HEK293 (cell line): ENCODE measurements at regions not wholly inside any gene's neighbourhood (a gene's known extent, or its start where the extent isn't known, plus 50 kb on each side); places are given as distances from the start of the nearest gene placed in this dataset.

Source experiments
- CTCF ChIA-PET: fragments of 350-600 bp; formaldehyde crosslinking; extraction: SDS; loops from one replicate; lab custom pipeline; 2021; ENCODE audit warnings: antibody characterized with exemption; lab: Yijun Ruan, JAX
- POLR2A ChIA-PET: fragments of 300-600 bp; formaldehyde crosslinking; extraction: SDS; loops from one replicate; lab custom pipeline; 2020; ENCODE audit warnings: antibody characterized with exemption, inconsistent platforms; lab: Yijun Ruan, JAX
- H3K27ac ChIP-seq: fragments of 200-500 bp; sonication (Bioruptor generic); 2 replicates; pipeline ENCODE4 v1.5.1; 2014; ENCODE audit warnings: low read depth, low read length, control low read depth, inconsistent platforms; ENCODE audit errors: extremely low read depth
- H3K36me3 ChIP-seq, 2 experiments: fragments of 200-500 bp in 1 of 2; sonication (Bioruptor generic) in 1 of 2; 1 replicate in 1 of 2; 2 replicates in 1 of 2; pipeline ENCODE4 v1.5.1; 2014 to 2017; ENCODE audit warnings: inconsistent platforms in 2 of 2, low read length in 2 of 2; ENCODE audit not compliant: control insufficient read depth in 2 of 2, insufficient read depth in 1 of 2
- H3K4me1 ChIP-seq: fragments of 200-500 bp; sonication (Bioruptor generic); 2 replicates; pipeline ENCODE4 v1.5.1; 2014; ENCODE audit warnings: mild to moderate bottlenecking, low read length, inconsistent platforms; ENCODE audit not compliant: control insufficient read depth, insufficient read depth
- H3K4me3 ChIP-seq: 2 replicates; pipeline ENCODE4 v1.5.1; 2011; ENCODE audit warnings: low read depth, mild to moderate bottlenecking, control low read depth, low read length, moderate library complexity
- H3K9me3 ChIP-seq: fragments of 200-500 bp; sonication (Bioruptor generic); 2 replicates; pipeline ENCODE4 v1.5.1; 2014; ENCODE audit warnings: low read depth, low read length, inconsistent platforms; ENCODE audit not compliant: control insufficient read depth, insufficient read depth
- EGR2 ChIP-seq: fragments of 450-650 bp; formaldehyde crosslinking; IDR thresholded peaks from 2 replicates; pipeline ENCODE4 v1.5.1; 2016; ENCODE audit warnings: low read depth, missing biosample characterization, missing genetic modification characterization
- GFI1B ChIP-seq: fragments of 450-650 bp; formaldehyde crosslinking; IDR thresholded peaks from 2 replicates; pipeline ENCODE4 v1.5.1; 2016; ENCODE audit warnings: missing biosample characterization, missing genetic modification characterization
- GLI2 ChIP-seq: fragments of 450-650 bp; formaldehyde crosslinking; IDR thresholded peaks from 2 replicates; pipeline ENCODE4; 2017; ENCODE audit warnings: missing biosample characterization, missing genetic modification characterization, low read depth, borderline replicate concordance
- GLIS2 ChIP-seq: fragments of 450-650 bp; formaldehyde crosslinking; IDR thresholded peaks from 2 replicates; pipeline ENCODE4 v1.5.1; 2016; ENCODE audit warnings: missing biosample characterization, missing genetic modification characterization
- HOXA7 ChIP-seq: sonication (generic); formaldehyde crosslinking; IDR thresholded peaks from 2 replicates; pipeline ENCODE4 v1.8.1; 2022; ENCODE audit warnings: missing genetic modification reagents, borderline replicate concordance
- IKZF3 ChIP-seq: fragments of 450-650 bp; IDR thresholded peaks from 2 replicates; pipeline ENCODE4 v1.5.0; 2018; ENCODE audit warnings: missing biosample characterization, mild to moderate bottlenecking, missing genetic modification characterization, moderate library complexity
- ZBTB48 ChIP-seq: fragments of 450-650 bp; formaldehyde crosslinking; IDR thresholded peaks from 2 replicates; pipeline ENCODE4 v1.5.1; 2016; ENCODE audit warnings: missing biosample characterization, missing genetic modification characterization
- ZNF16 ChIP-seq: fragments of 450-650 bp; formaldehyde crosslinking; IDR thresholded peaks from 2 replicates; pipeline ENCODE4 v1.5.1; 2016; ENCODE audit warnings: low read depth, missing biosample characterization, missing genetic modification characterization
- ZNF175 ChIP-seq: fragments of 450-650 bp; formaldehyde crosslinking; IDR thresholded peaks from 2 replicates; pipeline ENCODE4 v1.5.1; 2016; ENCODE audit warnings: missing biosample characterization, missing genetic modification characterization
- ZNF292 ChIP-seq: fragments of 450-650 bp; formaldehyde crosslinking; IDR thresholded peaks from 2 replicates; pipeline ENCODE4 v1.5.1; 2016; ENCODE audit warnings: low read depth, missing biosample characterization, missing genetic modification characterization, borderline replicate concordance
- ZNF324 ChIP-seq: fragments of 450-650 bp; formaldehyde crosslinking; IDR thresholded peaks from 2 replicates; pipeline ENCODE4 v1.5.1; 2016; ENCODE audit warnings: missing biosample characterization, missing genetic modification characterization
- ZNF366 ChIP-seq: fragments of 450-650 bp; formaldehyde crosslinking; conservative IDR thresholded peaks from 2 replicates; pipeline ENCODE4 v1.5.1; 2016; ENCODE audit warnings: missing biosample characterization, missing genetic modification characterization
- ZNF394 ChIP-seq: fragments of 450-650 bp; formaldehyde crosslinking; IDR thresholded peaks from 2 replicates; pipeline ENCODE4 v1.5.1; 2016; ENCODE audit warnings: missing biosample characterization, missing genetic modification characterization, mild to moderate bottlenecking, moderate library complexity, borderline replicate concordance
- ZNF416 ChIP-seq: fragments of 450-650 bp; formaldehyde crosslinking; IDR thresholded peaks from 2 replicates; pipeline ENCODE4 v1.5.1; 2016; ENCODE audit warnings: missing biosample characterization, missing genetic modification characterization
- ZNF560 ChIP-seq: fragments of 450-650 bp; formaldehyde crosslinking; IDR thresholded peaks from 2 replicates; pipeline ENCODE4 v1.5.1; 2017; ENCODE audit warnings: missing biosample characterization, missing genetic modification characterization, borderline replicate concordance
- ZNF610 ChIP-seq: fragments of 450-650 bp; formaldehyde crosslinking; IDR thresholded peaks from 2 replicates; pipeline ENCODE4 v1.5.1; 2016; ENCODE audit warnings: missing biosample characterization, missing genetic modification characterization, borderline replicate concordance
- ZNF677 ChIP-seq: fragments of 450-650 bp; IDR thresholded peaks from 2 replicates; pipeline ENCODE4 v1.5.0; 2018; ENCODE audit warnings: missing biosample characterization, mild to moderate bottlenecking, missing genetic modification characterization, moderate library complexity
- ZNF776 ChIP-seq: fragments of 450-650 bp; formaldehyde crosslinking; IDR thresholded peaks from 2 replicates; pipeline ENCODE4 v1.5.0; 2017; ENCODE audit warnings: missing biosample characterization, missing genetic modification characterization, borderline replicate concordance
- ZNF785 ChIP-seq: fragments of 450-650 bp; formaldehyde crosslinking; IDR thresholded peaks from 2 replicates; pipeline ENCODE4 v1.5.1; 2016; ENCODE audit warnings: missing biosample characterization, missing genetic modification characterization
- TF ChIP-seq, protein P1 (sequence below): fragments of 450-650 bp; formaldehyde crosslinking; IDR thresholded peaks from 2 replicates; pipeline ENCODE4 v1.5.1; 2017; ENCODE audit warnings: missing biosample characterization, mild to moderate bottlenecking, missing genetic modification characterization, moderate library complexity
- TF ChIP-seq, protein P2 (sequence below): fragments of 450-650 bp; formaldehyde crosslinking; IDR thresholded peaks from 2 replicates; pipeline ENCODE4 v1.5.1; 2016; ENCODE audit warnings: missing biosample characterization, missing genetic modification characterization
- TF ChIP-seq, protein P3 (sequence below): IDR thresholded peaks from 2 replicates; pipeline ENCODE4 v1.6.1; 2011; ENCODE audit warnings: mild to moderate bottlenecking, low read depth, low read length, borderline replicate concordance
- TF ChIP-seq, protein P4 (sequence below): fragments of 450-650 bp; formaldehyde crosslinking; IDR thresholded peaks from 2 replicates; pipeline ENCODE4 v1.5.0; 2017; ENCODE audit warnings: missing biosample characterization, missing genetic modification characterization, borderline replicate concordance
- TF ChIP-seq, protein P5 (sequence below): fragments of 450-650 bp; formaldehyde crosslinking; IDR thresholded peaks from 2 replicates; pipeline ENCODE4 v1.5.1; 2016; ENCODE audit warnings: missing biosample characterization, missing genetic modification characterization

DNA sequence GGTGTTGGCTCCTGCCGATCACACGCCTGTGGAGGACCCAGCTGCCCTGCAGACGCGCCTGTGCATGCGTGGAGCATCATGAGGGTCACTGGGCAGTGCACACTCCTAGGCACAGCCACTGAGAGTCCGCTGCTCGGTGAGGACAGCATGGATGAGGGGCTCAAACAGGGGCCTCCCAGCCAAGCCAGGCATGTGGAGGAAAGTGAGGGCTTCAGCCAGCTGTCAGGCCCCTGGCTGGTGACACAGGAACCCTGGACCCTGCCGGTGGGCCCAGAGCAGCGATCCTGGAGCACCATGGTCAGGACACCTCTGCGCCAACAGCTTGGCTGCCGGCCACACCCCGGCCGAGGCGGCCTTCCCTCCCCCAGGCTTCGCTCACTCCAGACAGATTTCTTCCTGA lies 171.2 kb downstream of the RTP5 start:
- Histone ChIP-seq H3K4me1 (no peaks in the 10 kb centered on the region; the same call in 1 of the 2 replicates), H3K36me3 (no peaks in the 10 kb centered on the region), H3K27ac (no peak overlapping the region), H3K4me3 (no peak overlapping the region), H3K9me3 (no peaks in the 10 kb centered on the region)
- ChIA-PET CTCF (interaction anchor here (0.6 kb wide), 1 partner anchor 22 kb away, joined by 3 read pairs; no protein-coding TSS in a partner anchor), POLR2A (interaction anchor here (1.0 kb wide), 1 partner anchor 18 kb away, joined by 3 read pairs; no protein-coding TSS in a partner anchor)
- TF ChIP-seq, protein P1, sequence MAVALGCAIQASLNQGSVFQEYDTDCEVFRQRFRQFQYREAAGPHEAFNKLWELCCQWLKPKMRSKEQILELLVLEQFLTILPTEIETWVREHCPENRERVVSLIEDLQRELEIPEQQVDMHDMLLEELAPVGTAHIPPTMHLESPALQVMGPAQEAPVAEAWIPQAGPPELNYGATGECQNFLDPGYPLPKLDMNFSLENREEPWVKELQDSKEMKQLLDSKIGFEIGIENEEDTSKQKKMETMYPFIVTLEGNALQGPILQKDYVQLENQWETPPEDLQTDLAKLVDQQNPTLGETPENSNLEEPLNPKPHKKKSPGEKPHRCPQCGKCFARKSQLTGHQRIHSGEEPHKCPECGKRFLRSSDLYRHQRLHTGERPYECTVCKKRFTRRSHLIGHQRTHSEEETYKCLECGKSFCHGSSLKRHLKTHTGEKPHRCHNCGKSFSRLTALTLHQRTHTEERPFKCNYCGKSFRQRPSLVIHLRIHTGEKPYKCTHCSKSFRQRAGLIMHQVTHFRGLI (tag by site-specific recombination) = no peak
- TF ChIP-seq ZNF324 (tag by site-specific recombination) (no peak), ZNF610 (tag by site-specific recombination) (no peak), ZNF560 (no peak), ZNF292 (no peak), ZBTB48 (no peak), HOXA7 (CRISPR knock-in tag) (no peak), EGR2 (tag by site-specific recombination) (no peak), ZNF416 (tag by site-specific recombination) (no peak), GFI1B (no peak), ZNF366 (tag by site-specific recombination) (no peak), ZNF175 (no peak)
- TF ChIP-seq, protein P2, sequence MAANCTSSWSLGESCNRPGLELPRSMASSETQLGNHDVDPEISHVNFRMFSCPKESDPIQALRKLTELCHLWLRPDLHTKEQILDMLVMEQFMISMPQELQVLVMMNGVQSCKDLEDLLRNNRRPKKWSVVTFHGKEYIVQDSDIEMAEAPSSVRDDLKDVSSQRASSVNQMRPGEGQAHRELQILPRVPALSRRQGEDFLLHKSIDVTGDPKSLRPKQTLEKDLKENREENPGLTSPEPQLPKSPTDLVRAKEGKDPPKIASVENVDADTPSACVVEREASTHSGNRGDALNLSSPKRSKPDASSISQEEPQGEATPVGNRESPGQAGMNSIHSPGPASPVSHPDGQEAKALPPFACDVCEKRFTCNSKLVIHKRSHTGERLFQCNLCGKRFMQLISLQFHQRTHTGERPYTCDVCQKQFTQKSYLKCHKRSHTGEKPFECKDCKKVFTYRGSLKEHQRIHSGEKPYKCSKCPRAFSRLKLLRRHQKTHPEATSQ = no peak

DNA sequence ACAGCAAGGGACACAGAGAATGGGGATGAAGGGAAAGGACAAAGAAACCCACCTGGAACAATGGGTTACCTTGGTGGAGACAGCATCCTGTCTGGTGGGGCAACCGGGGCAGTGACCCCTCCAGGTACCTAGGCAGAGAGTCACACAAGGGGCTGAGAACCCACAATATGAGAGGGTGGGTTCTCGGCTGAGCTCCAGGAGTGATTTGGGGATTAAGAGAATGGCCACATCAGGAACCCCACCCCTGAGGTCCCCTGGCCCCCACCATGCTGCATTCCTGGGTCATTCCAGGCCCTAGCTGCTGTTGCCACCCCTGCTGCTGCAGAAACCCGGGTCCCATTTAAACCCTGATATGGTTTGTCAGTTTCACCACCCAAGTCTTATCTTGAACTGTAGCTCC lies 172.3 kb downstream of the RTP5 start:
- CTCF ChIA-PET = no interaction called here
- POLR2A ChIA-PET = no interaction called here
- H3K9me3 ChIP-seq = no peaks in the 10 kb centered on the region
- no peaks in the 10 kb centered on the region for H3K36me3 ChIP-seq
- H3K4me3 ChIP-seq = no peak overlapping the region
- H3K4me1 ChIP-seq = no peaks in the 10 kb centered on the region; the same call in 1 of the 2 replicates
- no peak overlapping the region for H3K27ac ChIP-seq
- TF ChIP-seq ZNF16 (tag by site-specific recombination) (no peak), GLIS2 (tag by site-specific recombination) (no peak), ZNF394 (no peak), ZNF785 (tag by site-specific recombination) (no peak), ZNF776 (no peak), IKZF3 (tag by site-specific recombination) (no peak), ZNF610 (tag by site-specific recombination) (no peak), GLI2 (tag by site-specific recombination) (no peak), ZNF677 (tag by site-specific recombination) (no peak)
- TF ChIP-seq, protein P2 = no peak
- TF ChIP-seq, protein P3, sequence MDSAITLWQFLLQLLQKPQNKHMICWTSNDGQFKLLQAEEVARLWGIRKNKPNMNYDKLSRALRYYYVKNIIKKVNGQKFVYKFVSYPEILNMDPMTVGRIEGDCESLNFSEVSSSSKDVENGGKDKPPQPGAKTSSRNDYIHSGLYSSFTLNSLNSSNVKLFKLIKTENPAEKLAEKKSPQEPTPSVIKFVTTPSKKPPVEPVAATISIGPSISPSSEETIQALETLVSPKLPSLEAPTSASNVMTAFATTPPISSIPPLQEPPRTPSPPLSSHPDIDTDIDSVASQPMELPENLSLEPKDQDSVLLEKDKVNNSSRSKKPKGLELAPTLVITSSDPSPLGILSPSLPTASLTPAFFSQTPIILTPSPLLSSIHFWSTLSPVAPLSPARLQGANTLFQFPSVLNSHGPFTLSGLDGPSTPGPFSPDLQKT = no peak
- TF ChIP-seq, protein P4, sequence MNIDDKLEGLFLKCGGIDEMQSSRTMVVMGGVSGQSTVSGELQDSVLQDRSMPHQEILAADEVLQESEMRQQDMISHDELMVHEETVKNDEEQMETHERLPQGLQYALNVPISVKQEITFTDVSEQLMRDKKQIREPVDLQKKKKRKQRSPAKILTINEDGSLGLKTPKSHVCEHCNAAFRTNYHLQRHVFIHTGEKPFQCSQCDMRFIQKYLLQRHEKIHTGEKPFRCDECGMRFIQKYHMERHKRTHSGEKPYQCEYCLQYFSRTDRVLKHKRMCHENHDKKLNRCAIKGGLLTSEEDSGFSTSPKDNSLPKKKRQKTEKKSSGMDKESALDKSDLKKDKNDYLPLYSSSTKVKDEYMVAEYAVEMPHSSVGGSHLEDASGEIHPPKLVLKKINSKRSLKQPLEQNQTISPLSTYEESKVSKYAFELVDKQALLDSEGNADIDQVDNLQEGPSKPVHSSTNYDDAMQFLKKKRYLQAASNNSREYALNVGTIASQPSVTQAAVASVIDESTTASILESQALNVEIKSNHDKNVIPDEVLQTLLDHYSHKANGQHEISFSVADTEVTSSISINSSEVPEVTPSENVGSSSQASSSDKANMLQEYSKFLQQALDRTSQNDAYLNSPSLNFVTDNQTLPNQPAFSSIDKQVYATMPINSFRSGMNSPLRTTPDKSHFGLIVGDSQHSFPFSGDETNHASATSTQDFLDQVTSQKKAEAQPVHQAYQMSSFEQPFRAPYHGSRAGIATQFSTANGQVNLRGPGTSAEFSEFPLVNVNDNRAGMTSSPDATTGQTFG = no peak
- TF ChIP-seq, protein P5, sequence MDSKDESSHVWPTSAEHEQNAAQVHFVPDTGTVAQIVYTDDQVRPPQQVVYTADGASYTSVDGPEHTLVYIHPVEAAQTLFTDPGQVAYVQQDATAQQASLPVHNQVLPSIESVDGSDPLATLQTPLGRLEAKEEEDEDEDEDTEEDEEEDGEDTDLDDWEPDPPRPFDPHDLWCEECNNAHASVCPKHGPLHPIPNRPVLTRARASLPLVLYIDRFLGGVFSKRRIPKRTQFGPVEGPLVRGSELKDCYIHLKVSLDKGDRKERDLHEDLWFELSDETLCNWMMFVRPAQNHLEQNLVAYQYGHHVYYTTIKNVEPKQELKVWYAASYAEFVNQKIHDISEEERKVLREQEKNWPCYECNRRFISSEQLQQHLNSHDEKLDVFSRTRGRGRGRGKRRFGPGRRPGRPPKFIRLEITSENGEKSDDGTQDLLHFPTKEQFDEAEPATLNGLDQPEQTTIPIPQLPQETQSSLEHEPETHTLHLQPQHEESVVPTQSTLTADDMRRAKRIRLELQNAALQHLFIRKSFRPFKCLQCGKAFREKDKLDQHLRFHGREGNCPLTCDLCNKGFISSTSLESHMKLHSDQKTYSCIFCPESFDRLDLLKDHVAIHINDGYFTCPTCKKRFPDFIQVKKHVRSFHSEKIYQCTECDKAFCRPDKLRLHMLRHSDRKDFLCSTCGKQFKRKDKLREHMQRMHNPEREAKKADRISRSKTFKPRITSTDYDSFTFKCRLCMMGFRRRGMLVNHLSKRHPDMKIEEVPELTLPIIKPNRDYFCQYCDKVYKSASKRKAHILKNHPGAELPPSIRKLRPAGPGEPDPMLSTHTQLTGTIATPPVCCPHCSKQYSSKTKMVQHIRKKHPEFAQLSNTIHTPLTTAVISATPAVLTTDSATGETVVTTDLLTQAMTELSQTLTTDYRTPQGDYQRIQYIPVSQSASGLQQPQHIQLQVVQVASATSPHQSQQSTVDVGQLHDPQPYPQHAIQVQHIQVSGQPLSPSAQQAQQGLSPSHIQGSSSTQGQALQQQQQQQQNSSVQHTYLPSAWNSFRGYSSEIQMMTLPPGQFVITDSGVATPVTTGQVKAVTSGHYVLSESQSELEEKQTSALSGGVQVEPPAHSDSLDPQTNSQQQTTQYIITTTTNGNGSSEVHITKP = no peak
